Suppressor macrophage (primary cell): ENCODE measurements at regions not wholly inside any gene's neighbourhood (a gene's known extent, or its start where the extent isn't known, plus 50 kb on each side); places are given as distances from the start of the nearest gene placed in this dataset.

Experiments
- DNase-seq, 4 experiments: peaks; one replicate each; pipeline ENCODE4 v3.0.0-alpha.2; 2020 to 2022

- no peak for DNase-seq
These were observed 365.7 kb downstream of the RBM43 start for GRCh38 chr2:150895968-150896367.

GRCh38 chr2:150889141-150889540 is 372.5 kb downstream of the RBM43 start:
- DNase-seq: no peak

GRCh38 chr2:150888337-150888736 is 373.3 kb downstream of the RBM43 start:
- DNase-seq: no peak

GRCh38 chr2:150887926-150888325 is 373.7 kb downstream of the RBM43 start:
- no peak for DNase-seq

GRCh38 chr2:150885774-150886386 is 375.8 kb downstream of the RBM43 start:
- DNase-seq: no peak

GRCh38 chr2:150885236-150885635 is 376.4 kb downstream of the RBM43 start:
- no peak for DNase-seq

- no peak for DNase-seq
These were observed 378.1 kb downstream of the RBM43 start for GRCh38 chr2:150883613-150883895.

GRCh38 chr2:150882751-150883612 is 378.7 kb downstream of the RBM43 start:
- no peak for DNase-seq

- DNase-seq: no peak
These were observed 380.7 kb downstream of the RBM43 start for GRCh38 chr2:150880986-150881385.

GRCh38 chr2:150878356-150878755 is 383.3 kb downstream of the RBM43 start:
- DNase-seq: peak; percentile 11 to 40 (median 17)

- no peak for DNase-seq
These were observed 385.3 kb downstream of the RBM43 start for GRCh38 chr2:150876251-150876950.

- DNase-seq: no peak
These were observed 385.9 kb upstream of the RND3 start for GRCh38 chr2:150873396-150873772.

- DNase-seq: no peak
These were observed 385.4 kb upstream of the RND3 start for GRCh38 chr2:150872756-150873395.

- DNase-seq: no peak
These were observed 379.0 kb upstream of the RND3 start for GRCh38 chr2:150866431-150866830.

- no peak for DNase-seq
These were observed 376.2 kb upstream of the RND3 start for GRCh38 chr2:150863691-150864090.

- DNase-seq: no peak
These were observed 372.8 kb upstream of the RND3 start for GRCh38 chr2:150860301-150860700.

- no peak for DNase-seq
These were observed 372.4 kb upstream of the RND3 start for GRCh38 chr2:150859877-150860276.

GRCh38 chr2:150859162-150859561 is 371.7 kb upstream of the RND3 start:
- no peak for DNase-seq

- no peak for DNase-seq
These were observed 370.9 kb upstream of the RND3 start for GRCh38 chr2:150858382-150858781.

- DNase-seq: no peak
These were observed 369.3 kb upstream of the RND3 start for GRCh38 chr2:150856596-150857281.

GRCh38 chr2:150853263-150853662 is 365.8 kb upstream of the RND3 start:
- no peak for DNase-seq

- no peak for DNase-seq
These were observed 363.2 kb upstream of the RND3 start for GRCh38 chr2:150850641-150851040.

- no peak for DNase-seq
These were observed 360.1 kb upstream of the RND3 start for GRCh38 chr2:150847578-150847977.
